ENCODE measurements at regions not wholly inside any gene's neighbourhood (a gene's known extent, or its start where the extent isn't known, plus 50 kb on each side); places are given as distances from the start of the nearest gene placed in this dataset.

- TF ChIP-seq POLR2A (IDR thresholded peaks at IDR 0.05) (no peak), POLR2AphosphoS5 (IDR thresholded peaks at IDR 0.05) (no peak)
- TF ChIP-seq, protein P1, sequence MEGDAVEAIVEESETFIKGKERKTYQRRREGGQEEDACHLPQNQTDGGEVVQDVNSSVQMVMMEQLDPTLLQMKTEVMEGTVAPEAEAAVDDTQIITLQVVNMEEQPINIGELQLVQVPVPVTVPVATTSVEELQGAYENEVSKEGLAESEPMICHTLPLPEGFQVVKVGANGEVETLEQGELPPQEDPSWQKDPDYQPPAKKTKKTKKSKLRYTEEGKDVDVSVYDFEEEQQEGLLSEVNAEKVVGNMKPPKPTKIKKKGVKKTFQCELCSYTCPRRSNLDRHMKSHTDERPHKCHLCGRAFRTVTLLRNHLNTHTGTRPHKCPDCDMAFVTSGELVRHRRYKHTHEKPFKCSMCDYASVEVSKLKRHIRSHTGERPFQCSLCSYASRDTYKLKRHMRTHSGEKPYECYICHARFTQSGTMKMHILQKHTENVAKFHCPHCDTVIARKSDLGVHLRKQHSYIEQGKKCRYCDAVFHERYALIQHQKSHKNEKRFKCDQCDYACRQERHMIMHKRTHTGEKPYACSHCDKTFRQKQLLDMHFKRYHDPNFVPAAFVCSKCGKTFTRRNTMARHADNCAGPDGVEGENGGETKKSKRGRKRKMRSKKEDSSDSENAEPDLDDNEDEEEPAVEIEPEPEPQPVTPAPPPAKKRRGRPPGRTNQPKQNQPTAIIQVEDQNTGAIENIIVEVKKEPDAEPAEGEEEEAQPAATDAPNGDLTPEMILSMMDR (IDR thresholded peaks at IDR 0.05 in 8 of 11, conservative IDR thresholded peaks at IDR 0.05 in 3 of 11): no peak
Observed at GRCh38 chr4:18616720-18617119, 595.2 kb upstream of the LCORL start.
